ENCODE measurements at regions not wholly inside any gene's neighbourhood (a gene's known extent, or its start where the extent isn't known, plus 50 kb on each side); places are given as distances from the start of the nearest gene placed in this dataset.

DNA sequence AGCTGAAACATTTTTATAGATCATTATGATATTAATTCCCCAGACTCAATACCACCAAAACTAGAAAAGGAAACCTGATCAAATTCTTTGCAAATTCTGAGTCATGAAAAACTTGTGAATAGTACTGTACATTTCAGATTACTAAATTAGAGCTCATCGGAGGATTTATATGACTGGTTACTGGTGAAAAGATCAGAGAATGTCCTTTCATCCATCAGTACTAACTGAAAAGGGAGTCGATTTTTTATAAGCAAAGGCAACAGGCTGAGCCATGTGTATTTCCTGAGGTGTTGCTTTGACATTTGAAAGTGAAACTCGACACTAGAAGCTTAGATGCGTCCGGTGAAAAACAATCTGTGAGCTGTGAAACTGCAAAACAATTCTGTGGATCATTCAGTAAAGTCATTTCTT, 155.7 kb downstream of the TNFSF18 start:
- DNase-seq: peak; percentile 28

DNA sequence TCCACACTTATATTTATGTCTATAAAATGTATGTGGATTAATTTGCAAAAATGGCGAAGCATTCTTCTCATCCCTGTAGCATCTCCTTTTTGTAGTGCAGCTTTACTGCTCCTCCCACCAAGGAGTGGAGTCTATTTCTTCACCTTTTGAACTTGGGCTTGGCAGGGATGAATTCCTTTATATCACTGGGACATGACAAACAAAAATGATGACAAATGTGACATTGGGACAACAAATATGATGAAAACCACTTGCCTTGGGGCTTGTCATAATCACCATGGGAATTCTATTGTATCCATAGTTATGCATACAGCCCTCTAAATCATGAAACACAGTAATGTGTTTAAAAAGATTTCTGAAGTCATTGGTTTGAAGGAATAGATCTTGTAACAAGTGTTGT, 155.0 kb downstream of the TNFSF18 start:
- DNase-seq: no peak

DNA sequence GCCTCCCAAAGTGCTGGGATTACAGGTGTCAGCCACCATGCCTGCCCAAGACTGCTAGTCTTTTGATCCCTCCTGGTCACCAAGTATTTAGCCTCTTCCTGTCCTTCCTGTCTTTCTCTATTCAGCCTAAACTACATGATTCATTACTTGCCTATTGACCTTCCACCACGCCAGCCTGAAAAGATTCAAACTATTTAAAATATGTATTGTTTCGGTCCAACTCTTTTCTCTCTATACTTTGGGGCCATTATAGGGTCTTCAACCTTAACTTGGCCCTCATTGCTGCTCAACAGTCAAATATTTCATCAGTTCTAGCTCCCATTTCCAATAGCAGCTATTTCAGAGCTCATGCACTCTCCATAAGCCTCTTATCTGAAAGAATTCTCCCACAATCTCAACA, 153.0 kb downstream of the TNFSF18 start:
- no peak for DNase-seq

DNA sequence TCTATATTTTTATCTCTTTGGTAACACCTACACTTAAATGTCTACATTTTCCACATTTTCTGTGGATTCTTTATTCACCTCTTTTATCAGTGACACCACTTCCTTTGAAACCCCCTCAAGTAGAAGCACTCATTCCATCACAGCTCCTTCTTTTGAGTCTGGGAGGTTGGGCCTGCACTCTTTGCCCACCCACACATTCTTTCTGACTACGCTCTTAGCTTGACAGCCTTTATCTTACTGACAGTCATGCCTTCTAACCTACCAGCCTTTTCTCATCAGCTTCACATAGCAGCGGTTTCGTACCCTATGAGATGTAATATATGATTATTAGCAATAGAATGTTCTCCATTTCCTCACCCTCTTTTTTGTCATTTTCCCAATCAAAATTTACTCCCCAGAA, 151.9 kb downstream of the TNFSF18 start:
- DNase-seq: no peak

DNA sequence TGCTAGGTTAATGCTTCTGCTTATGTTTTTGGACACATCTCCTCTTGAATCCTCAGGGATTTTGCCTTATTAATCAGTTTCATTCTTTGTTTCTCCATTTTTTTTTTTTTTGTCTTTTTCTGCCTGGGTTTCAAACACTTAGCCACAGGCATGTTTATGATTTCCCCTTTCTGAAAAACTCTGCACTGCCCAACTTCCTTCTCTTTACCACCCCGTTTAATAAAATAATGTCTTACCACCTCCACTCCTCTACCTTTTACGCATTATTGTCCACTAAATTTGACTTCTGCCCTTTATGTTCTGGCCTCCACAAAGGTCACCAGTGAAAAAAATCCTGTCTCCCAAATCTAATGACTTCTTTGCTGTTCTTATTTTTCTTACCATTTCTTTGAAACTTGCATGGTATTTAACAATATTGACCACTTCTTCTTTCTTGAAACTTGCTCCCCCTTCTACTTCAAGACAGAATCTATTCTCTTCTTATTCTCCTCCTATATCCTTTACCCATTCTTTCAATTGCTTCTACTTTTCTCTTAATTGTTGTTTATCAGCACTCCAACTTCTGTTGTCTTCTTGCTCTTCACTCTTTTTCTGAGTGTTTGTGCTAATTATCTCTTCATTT, 150.3 kb downstream of the TNFSF18 start:
- DNase-seq: no peak

DNA sequence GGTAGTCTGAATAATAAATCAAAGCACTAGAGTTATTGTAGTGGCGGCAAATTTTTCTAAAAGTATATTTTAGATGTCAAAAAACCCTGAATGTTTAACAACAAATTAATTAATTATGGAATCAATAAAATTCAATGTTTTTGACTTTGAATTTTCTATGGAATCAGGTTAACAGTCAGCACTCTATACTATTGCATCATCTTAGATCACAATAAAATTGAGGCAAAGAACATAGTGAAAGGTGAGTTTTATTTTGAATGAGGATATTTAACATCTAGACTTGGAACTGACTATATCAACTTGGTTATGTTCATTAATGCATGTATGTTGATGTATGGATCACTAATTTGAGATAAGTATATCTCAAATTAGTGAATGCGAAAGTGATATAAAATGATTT, 148.5 kb downstream of the TNFSF18 start:
- no peak for DNase-seq

DNA sequence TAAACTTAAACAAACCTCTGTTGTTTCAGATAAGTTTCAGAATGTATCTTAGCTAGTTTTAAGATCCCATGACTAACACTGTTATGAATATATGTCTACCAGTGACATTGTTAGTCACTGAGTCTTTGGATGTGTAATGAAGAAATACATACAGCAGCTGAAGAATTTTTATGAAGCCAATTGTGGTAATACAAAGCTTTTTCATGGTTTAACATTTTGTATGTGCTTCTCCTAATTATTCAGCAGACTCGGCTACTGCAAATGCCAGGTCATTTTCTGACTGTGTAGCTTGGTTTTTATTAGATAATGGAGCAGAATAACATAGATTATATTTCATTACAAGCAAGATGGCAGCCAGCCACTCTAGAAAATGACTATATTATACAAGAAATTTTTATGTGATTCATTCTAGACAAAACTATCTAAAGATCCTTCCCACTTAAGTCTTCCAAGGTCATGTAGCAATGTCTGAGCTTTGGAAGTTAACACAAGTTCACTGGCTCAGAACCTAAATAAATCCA, 147.8 kb downstream of the TNFSF18 start:
- no peak for DNase-seq

DNA sequence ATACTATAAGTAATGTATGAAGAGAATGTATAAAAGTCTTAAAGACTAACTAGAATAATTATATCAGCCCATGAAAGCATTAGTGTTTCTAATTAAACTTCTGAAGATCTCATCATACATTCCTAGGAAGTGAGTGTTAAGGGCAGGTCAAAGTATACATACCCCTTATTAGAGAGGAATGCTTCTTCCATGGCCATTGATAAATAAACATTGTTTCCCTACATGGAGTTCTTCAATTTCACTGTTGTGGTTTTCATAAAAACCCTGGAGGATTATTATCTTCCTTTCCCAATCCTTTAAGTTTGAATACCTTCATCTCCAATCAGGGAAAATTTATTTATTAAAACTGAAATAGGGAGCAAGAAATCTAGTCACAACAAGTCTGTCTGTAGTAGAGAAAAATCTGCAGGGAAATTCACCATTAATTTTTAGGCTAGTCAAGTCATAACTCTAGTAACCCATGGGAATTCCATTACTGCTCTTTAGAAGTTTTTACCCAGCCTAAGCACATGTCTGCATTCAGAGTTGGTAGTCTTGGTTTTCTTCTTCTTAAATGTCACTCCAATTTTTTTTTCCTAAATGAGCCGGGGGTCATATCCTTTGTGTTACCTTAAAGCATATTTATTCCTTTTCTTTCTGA, 147.0 kb downstream of the TNFSF18 start:
- no peak for DNase-seq

DNA sequence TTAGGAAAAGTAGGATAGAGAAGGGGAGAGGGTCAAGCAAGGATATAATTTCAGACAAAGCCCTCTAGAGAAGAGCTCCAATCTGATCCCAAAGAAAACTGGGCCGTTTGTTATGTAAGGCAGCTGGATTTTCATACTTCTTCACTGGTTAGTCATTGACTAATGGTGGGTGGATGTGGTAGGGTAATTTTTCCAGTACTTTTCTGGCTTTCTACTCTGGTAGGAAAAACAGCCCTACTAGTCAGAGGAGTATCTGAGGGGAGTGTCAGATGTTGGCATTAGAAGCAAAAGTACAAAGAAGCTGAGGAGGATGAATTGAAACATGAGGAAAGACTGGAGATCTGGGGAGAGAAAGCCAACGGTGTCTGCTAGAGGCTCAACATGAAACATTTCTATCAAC, 145.3 kb downstream of the TNFSF18 start:
- DNase-seq: no peak

DNA sequence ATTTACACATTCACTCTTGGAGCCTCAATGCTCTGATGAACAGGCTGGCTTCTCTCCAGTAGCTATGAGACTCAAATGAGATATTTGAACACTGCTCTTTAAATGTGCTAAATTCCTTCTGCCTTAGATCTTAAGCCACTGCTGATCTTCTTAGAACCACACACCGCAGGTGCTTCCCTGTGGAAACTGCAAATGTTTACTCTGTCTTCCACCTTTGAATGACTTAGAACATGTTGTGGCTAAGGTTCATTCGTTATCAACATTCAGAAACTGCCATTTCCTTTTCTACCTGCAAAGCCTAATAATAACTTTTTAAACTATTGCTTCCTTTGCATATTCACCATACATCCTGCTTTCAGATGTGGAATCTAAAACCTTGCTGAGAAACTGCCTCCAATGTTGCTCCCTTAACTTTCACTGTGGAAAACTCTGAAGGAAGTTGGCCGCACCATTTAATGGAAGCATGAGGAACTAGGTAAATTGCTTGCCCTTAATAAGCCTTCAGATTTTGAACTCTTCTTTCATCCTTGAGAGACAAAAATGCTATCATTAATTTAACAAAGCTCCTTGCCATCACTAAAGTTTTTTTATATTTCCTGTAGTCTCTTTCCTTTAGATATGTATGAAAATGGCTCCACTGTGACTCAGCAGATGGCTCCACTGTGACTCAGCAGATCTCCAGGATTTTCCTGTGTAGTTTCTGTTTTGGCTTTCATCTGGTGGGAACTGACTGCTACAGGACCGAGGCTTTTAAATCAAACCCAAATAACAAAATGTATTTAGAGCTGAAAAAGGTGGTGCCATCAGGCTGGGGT, 143.8 kb downstream of the TNFSF18 start:
- no peak for DNase-seq

DNA sequence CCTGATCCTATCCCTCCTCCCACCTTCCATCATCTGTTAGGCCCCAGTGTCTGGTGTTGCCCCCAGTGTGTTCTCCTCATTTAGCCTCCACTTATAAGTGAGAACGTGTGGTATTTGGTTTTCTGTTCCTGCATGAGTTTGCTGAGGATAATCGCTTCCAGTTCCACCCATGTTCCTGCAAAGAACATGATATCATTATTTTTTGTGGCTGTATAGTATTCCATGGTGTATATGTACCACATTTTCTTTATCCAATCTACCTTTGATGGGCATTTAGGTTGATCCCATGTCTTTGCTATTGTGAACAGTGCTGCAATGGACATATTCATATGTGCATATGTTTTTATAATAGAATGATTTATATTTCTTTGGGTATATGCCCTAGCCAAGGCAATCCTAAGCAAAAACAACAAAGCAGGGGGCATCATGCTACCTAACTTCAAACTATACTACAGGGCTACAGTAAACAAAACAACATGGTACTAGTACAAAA, 142.9 kb downstream of the TNFSF18 start:
- DNase-seq: no peak

DNA sequence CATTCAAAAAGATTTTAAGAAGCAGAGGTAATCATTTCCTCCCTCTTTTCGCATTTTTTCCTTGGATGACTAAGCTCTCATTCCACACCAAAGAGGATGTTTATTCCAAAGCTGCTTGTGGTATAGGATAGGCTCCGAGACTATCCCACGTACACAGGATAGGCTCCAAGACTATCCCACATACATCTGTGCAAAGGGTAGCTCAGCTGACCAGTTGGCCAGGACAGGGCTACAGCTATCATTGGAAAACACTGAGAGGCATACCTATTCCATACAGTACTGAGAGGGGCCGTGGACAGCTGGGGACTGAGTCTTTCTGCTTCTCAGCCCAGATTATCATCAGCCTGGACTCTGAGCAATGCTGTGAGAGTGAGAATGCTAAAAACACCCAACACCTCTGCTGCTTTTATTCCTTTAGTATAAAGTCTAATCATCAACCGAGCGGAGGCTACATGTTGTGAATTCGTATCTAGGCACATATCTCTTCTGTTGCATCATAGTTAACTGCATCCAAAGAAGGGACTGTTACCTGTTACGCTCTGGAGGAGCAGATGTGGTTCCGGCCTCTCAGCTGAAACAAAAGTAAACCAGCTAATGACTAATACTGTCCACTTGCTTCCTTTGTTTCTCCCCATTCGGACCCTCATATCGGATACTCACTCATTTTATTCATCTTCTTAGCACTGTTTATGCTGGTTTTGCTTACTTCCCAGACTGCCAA, 141.0 kb downstream of the TNFSF18 start:
- no peak for DNase-seq

DNA sequence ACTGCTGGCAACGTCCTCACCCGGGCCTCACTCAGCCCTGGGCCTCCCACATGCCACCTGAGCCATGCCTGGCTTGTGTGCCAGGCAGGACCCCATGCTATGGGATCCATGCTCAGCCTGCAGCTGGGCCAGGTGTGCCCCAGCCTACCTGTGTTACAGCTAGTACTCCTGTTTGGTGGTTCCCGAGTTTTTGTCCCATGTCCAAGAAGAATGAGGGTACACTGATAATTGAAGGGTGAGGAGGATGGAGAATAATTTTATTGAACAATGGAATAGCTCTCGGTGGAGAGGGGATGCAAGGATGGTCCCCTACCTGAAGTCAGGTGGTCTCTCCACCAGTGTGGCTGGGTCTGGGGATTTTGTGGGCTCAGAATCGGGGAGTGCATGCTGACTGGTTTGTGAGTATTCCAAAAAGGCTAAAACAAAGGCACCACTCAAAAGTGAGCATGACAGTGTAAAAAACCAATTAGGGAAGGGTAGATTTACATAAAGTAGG, 137.9 kb downstream of the TNFSF18 start:
- no peak for DNase-seq

DNA sequence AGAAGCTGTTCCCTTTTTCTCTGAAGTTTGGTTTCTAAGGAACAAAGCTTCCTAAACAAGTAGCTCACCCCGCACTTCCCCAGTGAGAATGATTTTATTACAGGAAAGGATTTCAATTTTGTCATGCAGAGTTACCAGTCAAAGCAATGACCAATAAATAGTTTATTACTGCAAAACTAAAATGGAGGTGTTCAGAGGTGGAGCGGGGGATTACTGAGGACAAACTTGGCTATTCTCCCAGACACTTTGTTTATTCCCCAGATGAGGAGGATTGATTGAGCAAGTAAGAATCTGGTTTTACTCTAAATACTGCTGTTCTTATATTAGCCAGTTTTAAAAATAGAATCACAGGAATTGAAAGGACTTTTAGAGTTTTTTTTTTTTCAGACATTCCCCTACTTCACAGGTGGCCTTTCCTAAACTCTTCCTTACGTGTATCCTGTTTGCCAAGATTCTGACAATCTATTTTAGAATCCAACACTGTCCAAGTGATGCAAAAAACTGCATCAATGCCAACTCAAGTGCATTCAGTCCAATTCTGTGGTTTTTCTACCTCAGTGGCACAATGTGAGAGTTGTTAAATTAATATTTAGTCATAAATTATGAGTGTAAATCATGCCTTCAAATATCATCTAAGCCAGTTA, 136.1 kb downstream of the TNFSF18 start:
- no peak for DNase-seq

DNA sequence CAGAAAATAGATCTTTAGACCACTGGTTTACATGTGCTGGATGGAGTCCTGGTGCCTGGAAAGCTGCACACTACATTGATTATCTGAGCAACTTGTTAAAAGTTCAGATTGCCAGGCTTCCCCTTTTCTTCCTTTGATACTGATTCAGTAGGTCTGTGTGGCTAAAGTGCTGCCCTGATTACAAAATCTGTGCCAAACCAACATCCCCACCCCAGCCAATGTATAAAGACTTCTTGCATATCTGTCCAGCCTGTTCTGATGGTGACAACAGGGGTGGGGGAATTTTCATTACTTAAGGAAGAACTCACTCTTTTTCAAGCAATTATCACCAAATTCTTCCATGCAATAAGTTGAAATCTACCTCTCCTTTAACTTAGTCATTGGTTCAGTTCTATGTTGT, 135.5 kb downstream of the TNFSF18 start:
- DNase-seq: no peak

DNA sequence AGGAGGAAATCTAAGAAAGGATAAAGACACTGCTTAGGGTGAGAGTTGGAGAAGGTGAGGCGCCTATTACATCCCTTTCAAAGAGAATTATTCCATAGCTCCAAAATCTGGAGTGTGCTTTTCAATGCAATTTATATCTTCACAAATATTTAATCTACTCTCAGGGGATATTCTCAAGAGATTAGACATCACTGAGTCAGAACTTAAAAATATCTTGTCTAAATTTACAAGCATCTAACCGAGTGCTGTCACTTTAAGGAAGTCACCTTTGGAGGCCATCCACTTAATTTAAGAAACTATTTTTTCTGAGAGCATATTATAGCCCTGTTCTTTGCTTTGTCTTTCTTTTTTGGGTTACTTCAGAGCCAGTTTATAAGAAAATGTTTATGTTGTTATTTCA, 134.6 kb downstream of the TNFSF18 start:
- DNase-seq: no peak

DNA sequence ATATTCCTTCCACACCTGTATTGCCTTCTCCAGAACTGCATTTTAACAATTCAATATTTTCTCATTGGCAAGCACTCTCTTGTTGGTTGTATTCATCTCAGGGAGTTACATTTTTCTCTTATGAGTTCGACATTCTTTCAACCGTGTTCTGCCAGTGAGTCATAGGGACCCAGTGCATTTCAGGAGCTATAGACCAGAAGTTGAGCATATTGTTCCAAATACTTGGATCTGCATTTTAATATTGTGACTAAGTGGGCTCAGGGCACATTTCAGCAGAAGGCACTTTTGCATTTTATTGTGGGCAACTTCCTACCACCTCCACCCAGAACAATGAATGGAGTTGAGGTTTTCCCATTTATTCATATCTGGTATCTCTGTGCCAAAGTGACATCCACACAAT, 132.8 kb downstream of the TNFSF18 start:
- no peak for DNase-seq

DNA sequence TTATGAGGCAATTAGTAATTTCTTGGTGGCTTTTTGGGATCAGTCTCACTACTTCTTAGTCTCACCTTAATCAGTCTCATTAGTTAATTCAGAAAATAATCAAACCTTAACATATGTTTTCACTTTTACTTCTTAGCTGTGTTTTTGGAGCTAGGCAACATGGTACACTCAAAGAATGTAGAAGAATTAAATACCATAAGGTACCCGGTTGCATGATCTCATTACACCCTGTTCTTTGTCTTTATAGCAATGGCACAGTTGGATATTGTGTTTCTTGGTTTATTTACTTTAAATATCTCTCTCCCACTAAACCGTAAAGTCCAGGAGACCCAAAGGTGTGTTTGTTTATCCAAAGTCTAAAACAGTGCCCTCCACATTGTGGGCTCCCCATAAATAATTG, 132.3 kb downstream of the TNFSF18 start:
- DNase-seq: no peak

DNA sequence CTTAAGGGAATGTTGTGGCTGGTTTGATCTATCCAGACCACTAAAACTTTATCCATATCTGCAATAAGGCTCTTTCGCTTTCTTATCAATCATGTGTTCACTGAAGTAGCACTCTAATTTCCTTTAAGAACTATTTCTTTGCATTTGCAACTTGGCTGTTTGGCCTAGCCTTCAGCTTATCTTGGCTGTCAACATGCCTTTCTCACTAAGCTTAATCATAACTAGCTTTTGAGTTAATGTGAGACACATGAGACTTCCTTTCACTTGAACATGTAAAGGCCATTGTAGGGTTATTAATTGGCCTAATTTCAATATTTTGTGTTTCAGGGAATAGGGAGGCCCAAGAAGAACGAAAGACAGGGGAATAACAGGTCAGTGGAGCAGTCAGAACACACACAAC, 124.7 kb downstream of the TNFSF18 start:
- no peak for DNase-seq

DNA sequence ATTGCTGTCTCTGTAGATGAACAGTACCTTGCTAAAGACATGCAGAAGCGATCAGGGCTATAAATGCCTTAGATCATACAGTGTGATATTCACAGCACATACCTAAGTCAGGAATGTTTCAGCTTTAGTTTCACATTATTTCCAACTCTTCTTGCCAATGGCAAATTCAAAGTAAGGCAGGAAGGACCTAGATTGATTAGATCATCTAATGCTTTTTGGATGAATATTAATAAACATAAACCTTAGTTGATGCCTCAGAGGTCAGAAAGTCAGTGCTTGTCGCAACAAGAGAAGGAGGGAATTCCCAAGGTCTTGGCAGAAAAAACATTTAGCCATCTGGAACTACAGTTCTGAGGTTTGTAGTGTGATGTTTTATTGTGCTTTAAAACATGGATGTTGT, 122.3 kb downstream of the TNFSF18 start:
- DNase-seq: no peak

DNA sequence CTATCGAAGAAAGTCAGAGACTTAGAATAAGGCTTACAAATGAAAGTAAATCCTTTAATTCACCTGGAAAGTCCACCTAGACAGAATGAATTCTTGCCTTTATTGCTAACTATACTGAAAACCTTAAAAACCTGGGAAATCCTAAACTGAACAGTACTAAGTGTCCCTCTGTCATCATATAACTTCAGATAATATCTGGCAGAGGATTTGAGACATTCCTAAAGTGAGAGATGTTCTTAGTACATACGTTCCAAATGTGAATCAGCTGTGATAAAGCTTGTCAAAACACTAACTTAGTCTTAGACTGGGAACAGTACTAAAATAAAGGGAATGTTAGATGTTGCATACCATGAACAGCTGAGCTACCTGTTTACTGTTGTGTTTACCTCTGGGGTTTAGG, 121.7 kb downstream of the TNFSF18 start:
- no peak for DNase-seq

DNA sequence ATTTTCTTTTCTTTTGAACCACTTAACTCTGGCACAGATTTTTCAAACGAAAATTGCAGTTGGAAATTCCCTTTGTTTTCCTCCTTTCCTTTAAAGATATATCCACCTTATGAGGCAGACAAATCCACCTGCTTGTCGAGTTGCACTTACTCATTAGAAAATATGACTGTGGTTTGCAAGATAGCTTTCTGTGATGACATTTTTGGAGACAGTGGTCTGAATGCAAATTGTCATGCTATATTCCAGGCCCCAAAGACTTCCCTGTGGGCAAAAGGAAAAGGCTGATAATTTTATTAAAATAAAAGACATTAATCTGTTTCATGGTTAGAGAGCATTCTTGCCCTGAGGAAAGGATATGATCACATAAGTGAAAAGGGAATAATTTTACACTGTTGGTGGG, 120.6 kb downstream of the TNFSF18 start:
- no peak for DNase-seq

DNA sequence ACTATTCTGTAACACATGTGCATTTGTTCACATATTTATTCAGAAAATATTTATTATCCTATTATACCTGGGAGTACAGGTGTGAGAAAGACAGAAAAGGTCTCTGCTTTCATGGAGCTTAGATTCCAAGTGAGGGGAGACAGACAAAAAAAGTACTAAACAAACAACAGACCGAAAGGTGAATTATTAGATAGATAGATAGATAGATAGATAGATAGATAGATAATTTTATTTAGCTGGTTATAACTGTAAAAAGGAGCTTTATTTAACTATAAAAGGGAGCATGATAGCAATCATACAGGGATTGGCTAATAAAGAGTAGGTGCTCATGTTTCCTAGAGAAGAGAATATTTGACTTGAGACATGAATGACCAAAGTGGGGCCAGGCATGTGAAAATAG, 119.4 kb downstream of the TNFSF18 start:
- no peak for DNase-seq
